ENCODE measurements at regions not wholly inside any gene's neighbourhood (a gene's known extent, or its start where the extent isn't known, plus 50 kb on each side); places are given as distances from the start of the nearest gene placed in this dataset.

GRCh38 chr1:168454211-168454815, 89.5 kb downstream of the XCL2 start:
- DNase-seq: no peak

- no peak for DNase-seq
Observed at GRCh38 chr1:168453056-168453455, 90.7 kb downstream of the XCL2 start.

- no peak for DNase-seq
Observed at GRCh38 chr1:168452329-168452728, 91.5 kb downstream of the XCL2 start.

DNA sequence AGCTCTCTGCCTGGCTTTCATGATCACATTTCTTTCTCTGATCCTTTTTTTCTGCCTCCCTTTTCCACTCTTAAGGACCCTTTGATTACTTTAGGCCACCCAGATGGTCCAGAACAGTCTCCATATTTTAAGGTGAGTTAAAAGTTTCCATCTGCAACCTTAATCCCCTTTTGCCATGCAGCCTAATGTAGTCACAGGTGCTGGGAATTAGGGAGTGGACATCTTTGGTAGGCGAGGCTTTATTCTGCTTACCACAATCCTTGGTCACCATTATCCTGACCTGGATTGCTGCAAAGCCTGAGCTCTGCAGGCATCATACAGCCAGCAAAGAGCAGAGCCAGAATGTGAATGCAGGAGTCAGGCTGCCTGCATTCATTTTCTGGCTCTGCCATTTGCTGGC, 95.9 kb downstream of the XCL2 start:
- no peak for DNase-seq

- no peak for DNase-seq
Observed at GRCh38 chr1:168446081-168446480, 97.7 kb downstream of the XCL2 start.

GRCh38 chr1:168443899-168444298, 99.9 kb downstream of the XCL2 start:
- no peak for DNase-seq

DNA sequence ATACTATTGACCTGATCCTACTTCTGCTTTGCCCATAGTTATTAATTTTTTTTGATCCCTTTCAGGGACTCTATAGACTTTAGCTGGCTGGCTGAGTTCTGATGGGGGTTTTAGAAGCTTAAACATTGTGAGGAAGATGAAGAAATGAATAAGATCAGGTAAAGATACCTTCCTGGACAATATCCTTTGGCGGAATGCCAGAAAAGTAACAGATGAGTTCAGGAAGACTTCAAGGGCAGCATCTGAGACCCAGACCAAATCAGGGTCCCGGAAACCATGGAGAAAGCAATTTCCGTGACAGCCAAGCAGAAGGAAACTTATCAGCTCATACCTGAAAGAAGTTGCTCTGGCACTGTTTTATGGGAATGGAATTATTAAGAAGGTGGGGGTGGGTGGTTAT, 100.4 kb downstream of the XCL2 start:
- DNase-seq: no peak

DNA sequence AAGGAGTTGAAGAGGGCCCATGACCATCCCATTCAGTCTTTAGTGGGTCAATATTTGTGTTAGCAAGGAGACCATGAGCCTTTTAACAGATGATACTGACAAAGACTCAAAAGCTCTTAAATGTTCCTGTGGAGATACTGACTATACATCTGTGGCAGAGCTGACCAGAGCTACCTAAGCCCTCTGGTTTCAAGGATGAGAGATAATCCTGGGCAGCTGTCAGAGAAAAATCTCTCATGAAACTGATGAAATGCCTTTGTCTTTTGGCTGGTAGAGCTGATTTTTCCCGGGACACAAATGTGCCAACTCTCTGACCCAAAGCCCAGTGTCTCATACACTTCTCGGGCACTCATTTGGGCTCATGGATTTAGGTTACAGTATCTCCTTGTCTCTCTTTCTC, 100.9 kb downstream of the XCL2 start:
- DNase-seq: no peak

DNA sequence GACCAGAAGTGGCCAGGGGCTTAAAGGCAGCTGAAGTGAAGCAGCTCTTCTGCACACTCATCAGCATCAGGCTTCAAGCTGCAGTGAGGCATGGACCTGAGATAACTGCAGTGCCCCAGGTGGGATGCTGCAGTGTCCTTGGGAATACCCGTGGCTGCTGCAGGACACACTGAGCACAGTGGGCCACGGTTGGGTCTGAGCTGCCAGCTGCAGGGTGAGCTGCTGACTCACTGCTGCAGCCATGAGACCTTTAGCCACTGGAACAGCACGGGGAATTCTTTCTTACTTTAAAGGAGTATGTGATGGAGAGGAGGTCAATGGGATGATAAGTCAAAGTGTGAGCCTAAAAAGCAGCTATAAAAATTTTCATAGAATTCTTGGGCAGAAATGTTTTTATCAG, 102.1 kb downstream of the XCL2 start:
- DNase-seq: no peak

- DNase-seq: peak; percentile 77
Observed at GRCh38 chr1:168439456-168440375, 104.1 kb downstream of the XCL2 start.

GRCh38 chr1:168438626-168439025, 105.2 kb downstream of the XCL2 start:
- DNase-seq: no peak

DNA sequence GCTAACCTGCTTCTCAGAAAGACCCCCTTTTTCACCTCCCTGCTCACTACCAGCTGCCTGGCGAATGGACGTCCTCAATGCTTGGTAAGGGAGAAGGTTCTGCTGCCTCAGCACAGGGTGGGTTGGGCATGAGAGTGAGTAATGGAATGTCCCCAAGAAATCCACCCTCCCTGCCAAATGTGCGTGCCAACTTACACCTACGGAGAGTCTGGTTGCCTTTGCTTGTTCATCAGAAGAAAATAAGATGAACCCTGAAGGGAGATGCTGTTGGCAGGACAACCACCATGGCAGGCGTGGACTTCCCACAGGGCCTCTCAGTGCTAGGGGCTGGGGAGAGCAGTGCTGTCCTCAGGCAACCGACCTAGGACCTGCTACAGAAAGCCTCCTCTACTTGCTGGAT, 106.0 kb downstream of the XCL2 start:
- no peak for DNase-seq

GRCh38 chr1:168435439-168435838, 108.4 kb downstream of the XCL2 start:
- DNase-seq: no peak

GRCh38 chr1:168433238-168433637, 110.6 kb downstream of the XCL2 start:
- no peak for DNase-seq

GRCh38 chr1:168431882-168432281, 111.9 kb downstream of the XCL2 start:
- DNase-seq: no peak

GRCh38 chr1:168430321-168430720, 113.5 kb downstream of the XCL2 start:
- no peak for DNase-seq

DNA sequence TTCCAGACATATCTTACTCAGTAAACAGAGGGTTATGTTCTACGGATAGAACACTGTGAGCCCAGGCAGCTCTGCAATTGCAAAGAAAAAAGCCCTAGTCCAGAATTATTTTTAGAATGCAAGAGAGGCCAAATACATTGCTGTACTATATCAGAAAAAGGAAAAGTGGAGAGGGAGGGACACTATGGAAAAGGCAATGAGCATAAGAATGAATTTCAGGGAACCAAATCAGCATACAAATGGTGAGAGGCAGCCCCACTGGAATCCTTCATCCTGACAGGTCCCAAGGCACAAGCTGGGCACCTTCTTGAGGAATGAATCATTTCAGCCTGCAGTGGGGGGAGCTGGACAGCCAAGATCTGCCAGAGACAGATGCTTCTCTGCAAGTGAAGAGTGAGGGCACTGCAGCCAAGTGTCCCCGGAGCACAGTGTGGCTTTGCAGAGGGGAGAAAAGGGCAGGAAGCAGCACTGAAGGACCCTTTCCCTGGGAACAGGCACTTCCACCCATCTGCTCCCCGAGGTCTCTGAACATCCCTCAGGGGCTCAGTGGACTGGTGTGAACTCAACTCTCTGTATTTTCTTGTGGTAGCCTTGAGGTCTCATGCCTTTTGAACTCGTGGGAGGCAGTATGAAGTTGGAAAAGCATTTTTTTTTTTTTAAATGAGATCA, 115.6 kb downstream of the XCL2 start:
- no peak for DNase-seq

GRCh38 chr1:168427051-168427450, 116.7 kb downstream of the XCL2 start:
- DNase-seq: no peak

GRCh38 chr1:168424281-168424680, 119.5 kb downstream of the XCL2 start:
- no peak for DNase-seq

DNA sequence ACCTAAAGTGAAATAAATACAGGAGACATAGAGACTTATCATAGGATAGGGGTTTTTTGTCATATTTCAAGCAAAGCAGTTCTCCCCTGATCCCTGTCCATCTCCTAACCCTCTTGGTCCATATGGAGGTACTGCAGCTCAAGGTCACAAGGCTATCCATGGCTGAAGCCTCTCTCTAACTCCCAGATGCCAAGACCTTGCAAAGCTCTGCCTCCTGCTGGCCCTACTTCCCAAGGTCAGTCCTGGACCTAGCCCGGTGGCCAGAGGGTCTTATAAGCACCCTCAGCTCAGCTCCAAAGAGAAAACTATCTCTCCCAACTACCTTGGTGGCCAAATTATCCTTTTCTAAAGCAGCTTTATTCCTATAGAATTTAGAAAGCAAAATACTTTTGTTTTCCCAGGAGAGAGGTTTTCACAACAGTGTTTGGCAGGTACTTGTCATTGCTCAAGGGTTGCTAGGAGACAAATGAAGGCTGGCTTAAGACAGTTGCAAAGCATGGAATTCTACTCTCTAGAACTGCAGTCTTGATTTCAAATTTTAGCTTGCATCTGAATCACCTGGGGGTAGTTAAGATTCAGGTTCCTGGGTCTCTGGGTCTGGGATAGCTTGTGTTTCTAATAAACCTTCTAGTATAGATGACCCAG, 121.5 kb downstream of the XCL2 start:
- DNase-seq: no peak

GRCh38 chr1:168421399-168422004, 122.3 kb downstream of the XCL2 start:
- DNase-seq: no peak

DNA sequence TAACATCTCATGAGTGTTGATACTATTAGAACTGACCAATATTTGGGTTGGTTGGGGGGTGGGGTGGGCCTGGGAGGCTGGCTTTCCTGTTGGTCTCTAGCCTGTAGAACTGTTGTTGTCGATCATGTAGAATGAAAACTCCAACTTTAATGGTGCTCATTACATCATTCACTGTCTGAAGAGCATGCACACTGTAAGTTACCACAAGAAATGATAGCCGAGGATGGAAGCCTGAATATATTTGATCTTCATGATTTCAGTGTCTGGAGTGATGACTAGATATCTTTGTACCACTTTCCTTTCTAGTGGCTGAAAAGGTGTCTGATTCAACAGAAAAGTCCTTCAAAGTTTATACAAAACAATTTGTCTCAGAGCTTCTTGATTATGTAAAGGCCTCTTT, 123.6 kb downstream of the XCL2 start:
- no peak for DNase-seq

GRCh38 chr1:168419736-168420135, 124.1 kb downstream of the XCL2 start:
- DNase-seq: no peak

Measured in activated naive CD4-positive, alpha-beta T cell treated with anti-CD3 and anti-CD28 coated beads, Interleukin-2, amount 50 U/mL, for 16 hours (primary cell).